Trophoblast cell (in vitro differentiated cells and primary cell): ENCODE measurements at regions not wholly inside any gene's neighbourhood (a gene's known extent, or its start where the extent isn't known, plus 50 kb on each side); places are given as distances from the start of the nearest gene placed in this dataset.
A peak's percentile ranks its signal among the peaks of the same experiment; 100 is the strongest.

ENCODE experiments used
- DNase-seq, 2 donors: peaks; one replicate each; pipeline ENCODE4 v3.0.0-alpha.2; 2016
- H2AFZ ChIP-seq: 2 replicates; pipeline ENCODE4 v1.6.1; 2013; ENCODE audit warnings: low read length, moderate library complexity, mild to moderate bottlenecking; ENCODE audit not compliant: insufficient read depth, poor library complexity
- H2AK5ac ChIP-seq: 2 replicates; pipeline ENCODE4 v1.6.1; 2013; ENCODE audit warnings: mild to moderate bottlenecking, low read length
- H2BK120ac ChIP-seq: 2 replicates; pipeline ENCODE4 v1.6.1; 2013; ENCODE audit warnings: low read length, mild to moderate bottlenecking, moderate library complexity; ENCODE audit not compliant: insufficient read depth, poor library complexity
- H2BK12ac ChIP-seq: 2 replicates; pipeline ENCODE4 v1.6.1; 2013; ENCODE audit warnings: mild to moderate bottlenecking, low read length, moderate library complexity
- H2BK5ac ChIP-seq: 2 replicates; pipeline ENCODE4 v1.6.1; 2013; ENCODE audit warnings: low read length, low read depth, moderate library complexity, mild to moderate bottlenecking; ENCODE audit not compliant: poor library complexity
- H3K14ac ChIP-seq: 2 replicates; pipeline ENCODE4 v1.6.1; 2013; ENCODE audit warnings: mild to moderate bottlenecking, low read length
- H3K18ac ChIP-seq: 2 replicates; pipeline ENCODE4 v1.6.1; 2013; ENCODE audit warnings: mild to moderate bottlenecking, low read length
- H3K23ac ChIP-seq: 2 replicates; pipeline ENCODE4 v1.6.1; 2013; ENCODE audit warnings: low read length
- H3K27ac ChIP-seq: 2 replicates; pipeline ENCODE4 v1.5.1; 2013; ENCODE audit warnings: low read depth, mild to moderate bottlenecking, inconsistent platforms, low read length, moderate library complexity
- H3K27me3 ChIP-seq: 2 replicates; pipeline ENCODE4 v1.6.1; 2013; ENCODE audit warnings: inconsistent platforms, mild to moderate bottlenecking, low read length, moderate library complexity; ENCODE audit not compliant: insufficient read depth
- H3K36me3 ChIP-seq, 2 experiments: 1 replicate in 1 of 2; 2 replicates in 1 of 2; pipeline ENCODE4 v1.6.1; 2013; ENCODE audit warnings: low read length in 2 of 2, mild to moderate bottlenecking in 2 of 2, moderate library complexity in 1 of 2; ENCODE audit not compliant: insufficient read depth in 2 of 2, control insufficient read depth in 1 of 2
- H3K4ac ChIP-seq: 2 replicates; pipeline ENCODE4 v1.6.1; 2013; ENCODE audit warnings: low read depth, mild to moderate bottlenecking, low read length, moderate library complexity
- H3K4me1 ChIP-seq, 2 experiments: 1 replicate in 1 of 2; 2 replicates in 1 of 2; pipeline ENCODE4 v1.6.1; 2013; ENCODE audit warnings: low read length in 2 of 2, mild to moderate bottlenecking in 2 of 2, moderate library complexity in 1 of 2; ENCODE audit not compliant: insufficient read depth in 2 of 2, control insufficient read depth in 1 of 2
- H3K4me2 ChIP-seq: 2 replicates; pipeline ENCODE4 v1.6.1; 2013; ENCODE audit warnings: inconsistent platforms, mild to moderate bottlenecking, low read length, moderate library complexity
- H3K4me3 ChIP-seq: 2 replicates; pipeline ENCODE4 v1.5.1; 2013; ENCODE audit warnings: mild to moderate bottlenecking, low read depth, low read length, inconsistent platforms
- H3K79me1 ChIP-seq: one replicate; pipeline ENCODE4 v1.6.1; 2013; ENCODE audit warnings: low read length
- H3K79me2 ChIP-seq: 2 replicates; pipeline ENCODE4 v1.6.1; 2013; ENCODE audit warnings: low read length, mild to moderate bottlenecking; ENCODE audit not compliant: control insufficient read depth, insufficient read depth, poor library complexity
- H3K9ac ChIP-seq: 2 replicates; pipeline ENCODE4 v1.6.1; 2013; ENCODE audit warnings: mild to moderate bottlenecking, low read length
- H3K9me3 ChIP-seq: 2 replicates; pipeline ENCODE4 v1.6.1; 2013; ENCODE audit warnings: low read depth, mild to moderate bottlenecking, control low read depth, inconsistent platforms, low read length; ENCODE audit not compliant: insufficient read depth
- H4K12ac ChIP-seq: 2 replicates; pipeline ENCODE4 v1.6.1; 2013; ENCODE audit warnings: low read depth, mild to moderate bottlenecking, low read length, moderate library complexity
- H4K8ac ChIP-seq: 2 replicates; pipeline ENCODE4 v1.6.1; 2013; ENCODE audit warnings: low read depth, mild to moderate bottlenecking, low read length, moderate library complexity
- H4K91ac ChIP-seq: one replicate; pipeline ENCODE4 v1.6.1; 2013; ENCODE audit warnings: low read depth, mild to moderate bottlenecking, low read length, moderate library complexity
- WGBS: extraction: QIAGEN DNeasy Blood & Tissue Kit; methylation state at CpG from one replicate; pipeline ENCODE4 v1.1.7; 2013; ENCODE audit warnings: missing lambda C conversion rate; ENCODE audit not compliant: insufficient read length, insufficient coverage; ENCODE audit errors: extremely low coverage; 5-methylcytosine and 5-hydroxymethylcytosine counted together

- Histone ChIP-seq H3K9me3 (no peaks in the 10 kb centered on the region), H4K8ac (no peak overlapping the region), H3K4me2 (no peak overlapping the region), H2BK12ac (no peak overlapping the region), H3K18ac (no peak overlapping the region), H3K79me1 (no peaks in the 10 kb centered on the region), H2AFZ (no peak overlapping the region), H2BK120ac (no peak overlapping the region), H3K27ac (no peak overlapping the region), H4K91ac (no peak overlapping the region), H3K14ac (no peak overlapping the region), H3K27me3 (no peaks in the 10 kb centered on the region), H3K79me2 (no peaks in the 10 kb centered on the region), H4K12ac (no peak overlapping the region), H2AK5ac (no peak overlapping the region), H3K9ac (no peak overlapping the region), H3K4ac (no peak overlapping the region), H2BK5ac (no peak overlapping the region), H3K4me1 (no peaks in the 10 kb centered on the region), H3K4me3 (no peak overlapping the region), H3K23ac (peak overlapping the region; percentile 8), H3K36me3 (no peaks in the 10 kb centered on the region)
- no CpG with 5 or more reads among the region's 3 CpGs for WGBS
- peak in 1 of 2 donors; percentile 5 for DNase-seq
Observed at GRCh38 chr1:42006836-42007235, 88.1 kb upstream of the HIVEP3 start.

DNA sequence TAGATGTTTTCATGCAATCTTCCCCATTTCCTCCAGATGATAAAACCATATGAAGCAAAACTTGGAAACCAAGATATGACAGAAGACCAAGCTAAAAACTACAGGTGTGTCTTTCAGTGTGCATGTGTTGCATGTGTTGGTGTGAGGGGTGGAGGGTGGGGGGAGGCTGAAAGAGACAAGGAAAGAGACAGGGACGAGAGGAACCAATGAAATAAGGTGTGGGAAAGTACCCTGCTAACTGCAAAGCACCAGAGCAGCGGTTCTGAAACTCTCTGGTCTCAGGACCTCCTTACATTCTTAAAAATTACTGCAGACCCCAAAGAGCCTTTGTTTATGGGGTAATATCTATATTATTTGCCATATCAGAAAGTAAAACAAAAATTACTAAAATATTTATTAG lies 87.4 kb upstream of the HIVEP3 start:
- Histone ChIP-seq H3K27ac (no peak overlapping the region), H3K4me3 (no peak overlapping the region), H3K18ac (no peak overlapping the region), H3K4ac (no peak overlapping the region), H2BK5ac (no peak overlapping the region), H2AFZ (no peak overlapping the region), H3K79me2 (no peaks in the 10 kb centered on the region), H3K14ac (no peak overlapping the region), H2AK5ac (no peak overlapping the region), H3K23ac (no peak overlapping the region), H4K12ac (no peak overlapping the region), H3K9me3 (no peaks in the 10 kb centered on the region), H3K4me1 (no peaks in the 10 kb centered on the region), H3K36me3 (no peaks in the 10 kb centered on the region), H2BK12ac (no peak overlapping the region), H2BK120ac (no peak overlapping the region), H3K9ac (no peak overlapping the region), H3K27me3 (no peaks in the 10 kb centered on the region), H4K8ac (no peak overlapping the region), H3K79me1 (no peaks in the 10 kb centered on the region), H4K91ac (no peak overlapping the region), H3K4me2 (no peak overlapping the region)
- DNase-seq = no peak
- no CpG with 5 or more reads among the region's 2 CpGs for WGBS

GRCh38 chr1:42005530-42005929 lies 86.8 kb upstream of the HIVEP3 start:
- no CpG with 5 or more reads among the region's 2 CpGs for WGBS

DNA sequence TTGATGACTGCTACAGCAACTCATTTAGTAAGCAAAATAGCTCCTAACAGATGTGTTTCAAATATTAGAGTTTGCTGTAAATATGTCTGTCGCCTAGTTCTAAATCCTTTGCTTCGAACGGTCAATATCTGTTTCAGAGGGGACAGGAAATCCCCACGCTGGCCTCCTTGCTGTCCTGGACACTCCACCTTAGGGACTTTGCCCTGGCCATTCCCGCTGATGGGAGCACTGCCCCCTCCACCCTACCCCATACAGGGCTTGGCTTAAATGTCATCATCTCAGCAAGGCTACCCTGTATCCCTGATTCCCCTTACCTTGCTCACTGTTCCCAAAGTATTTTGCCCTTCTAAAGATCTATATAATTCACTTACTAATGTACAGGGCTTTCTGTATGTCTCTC lies 86.1 kb upstream of the HIVEP3 start:
- H2BK5ac ChIP-seq = no peak overlapping the region
- no peak overlapping the region for H3K4ac ChIP-seq
- no peak overlapping the region for H4K12ac ChIP-seq
- no peaks in the 10 kb centered on the region for H3K27me3 ChIP-seq
- DNase-seq = no peak
- no peak overlapping the region for H4K8ac ChIP-seq
- no peak overlapping the region for H3K18ac ChIP-seq
- no peak overlapping the region for H3K9ac ChIP-seq
- H4K91ac ChIP-seq = no peak overlapping the region
- WGBS = no CpG with 5 or more reads among the region's 5 CpGs
- H2AFZ ChIP-seq = no peak overlapping the region
- H3K79me2 ChIP-seq = no peaks in the 10 kb centered on the region
- no peak overlapping the region for H2BK12ac ChIP-seq
- no peak overlapping the region for H2BK120ac ChIP-seq
- no peak overlapping the region for H2AK5ac ChIP-seq
- no peak overlapping the region for H3K4me2 ChIP-seq
- H3K9me3 ChIP-seq = no peaks in the 10 kb centered on the region
- H3K27ac ChIP-seq = no peak overlapping the region
- H3K36me3 ChIP-seq = no peaks in the 10 kb centered on the region
- no peaks in the 10 kb centered on the region for H3K79me1 ChIP-seq
- H3K23ac ChIP-seq = no peak overlapping the region
- H3K4me1 ChIP-seq = no peaks in the 10 kb centered on the region
- H3K4me3 ChIP-seq = no peak overlapping the region
- H3K14ac ChIP-seq = no peak overlapping the region

More at GRCh38 chr1:42005530-42005929, 86.8 kb upstream of the HIVEP3 start:
- Histone ChIP-seq H2BK120ac (no peak overlapping the region), H4K8ac (no peak overlapping the region), H4K12ac (no peak overlapping the region), H2AFZ (no peak overlapping the region), H3K4me1 (no peaks in the 10 kb centered on the region), H3K9me3 (no peaks in the 10 kb centered on the region), H3K14ac (no peak overlapping the region), H2BK12ac (no peak overlapping the region), H3K79me1 (no peaks in the 10 kb centered on the region), H3K36me3 (no peaks in the 10 kb centered on the region), H4K91ac (no peak overlapping the region), H3K4ac (no peak overlapping the region), H2BK5ac (no peak overlapping the region), H3K18ac (no peak overlapping the region), H3K79me2 (no peaks in the 10 kb centered on the region), H3K27me3 (no peaks in the 10 kb centered on the region), H3K27ac (no peak overlapping the region), H3K4me3 (no peak overlapping the region), H3K23ac (no peak overlapping the region), H3K9ac (no peak overlapping the region), H2AK5ac (no peak overlapping the region), H3K4me2 (no peak overlapping the region)
- DNase-seq = peak in 1 of 2 donors; percentile 14
